ENCODE measurements at regions not wholly inside any gene's neighbourhood (a gene's known extent, or its start where the extent isn't known, plus 50 kb on each side); places are given as distances from the start of the nearest gene placed in this dataset.

GRCh38 chr15:39075311-39075710 is 505.6 kb upstream of the THBS1 start:
- H3K9me3 ChIP-seq (replicated peaks; ENCODE audit: insufficient read depth, low read length) = no peaks in the 10 kb centered on the region
- TF ChIP-seq EZH2phosphoT487 (IDR thresholded peaks at IDR 0.05; ENCODE audit: low read length) = no peak
- no peak for TF ChIP-seq CTCF (IDR thresholded peaks at IDR 0.05; ENCODE audit: low read length)
- no peak for TF ChIP-seq EZH2 (optimal IDR thresholded peaks at IDR 0.05; ENCODE audit: low read depth, low read length)
- H3F3A ChIP-seq (ENCODE audit: insufficient read depth, low read length) = no peaks in the 10 kb centered on the region
- no peak for DNase-seq
- H3K4me3 ChIP-seq (ENCODE audit: low read length) = no peak overlapping the region
- no peak overlapping the region for H3K9ac ChIP-seq (ENCODE audit: low read length)
- no peaks in the 10 kb centered on the region for H4K20me1 ChIP-seq (ENCODE audit: insufficient read depth, low read length)
- H3K27ac ChIP-seq (ENCODE audit: low read length) = no peak overlapping the region
- no peaks in the 10 kb centered on the region for H3K9me2 ChIP-seq (replicated peaks; ENCODE audit: insufficient read depth, low read length)
- H3K4me2 ChIP-seq (ENCODE audit: low read depth, low read length) = no peak overlapping the region
- no peak overlapping the region for H2AFZ ChIP-seq (ENCODE audit: low read length)
- no peaks in the 10 kb centered on the region for H3K79me2 ChIP-seq (ENCODE audit: low read length)
- no peaks in the 10 kb centered on the region for H3K4me1 ChIP-seq (ENCODE audit: low read length)
- no peaks in the 10 kb centered on the region for H3K36me3 ChIP-seq (replicated peaks; ENCODE audit: insufficient read depth, low read length)
- H3K27me3 ChIP-seq (replicated peaks; ENCODE audit: insufficient read depth, low read length) = no peaks in the 10 kb centered on the region

- H3F3A ChIP-seq (ENCODE audit: insufficient read depth, low read length) = no peaks in the 10 kb centered on the region
- no peaks in the 10 kb centered on the region for H3K27me3 ChIP-seq (replicated peaks; ENCODE audit: insufficient read depth, low read length)
- DNase-seq = no peak
- no peaks in the 10 kb centered on the region for H3K9me2 ChIP-seq (replicated peaks; ENCODE audit: insufficient read depth, low read length)
- H3K36me3 ChIP-seq (replicated peaks; ENCODE audit: insufficient read depth, low read length) = no peaks in the 10 kb centered on the region
- H3K4me2 ChIP-seq (ENCODE audit: low read depth, low read length) = no peak overlapping the region
- H2AFZ ChIP-seq (ENCODE audit: low read length) = no peak overlapping the region
- no peaks in the 10 kb centered on the region for H3K4me1 ChIP-seq (ENCODE audit: low read length)
- no peak overlapping the region for H3K9ac ChIP-seq (ENCODE audit: low read length)
- H3K27ac ChIP-seq (ENCODE audit: low read length) = no peak overlapping the region
- H3K79me2 ChIP-seq (ENCODE audit: low read length) = no peaks in the 10 kb centered on the region
- no peak overlapping the region for H3K4me3 ChIP-seq (ENCODE audit: low read length)
- no peaks in the 10 kb centered on the region for H4K20me1 ChIP-seq (ENCODE audit: insufficient read depth, low read length)
- TF ChIP-seq EZH2 (optimal IDR thresholded peaks at IDR 0.05; ENCODE audit: low read depth, low read length) = no peak
- no peaks in the 10 kb centered on the region for H3K9me3 ChIP-seq (replicated peaks; ENCODE audit: insufficient read depth, low read length)
These were observed 505.0 kb upstream of the THBS1 start for GRCh38 chr15:39075756-39076341.

- Histone ChIP-seq H3K9me2 (replicated peaks; ENCODE audit: insufficient read depth, low read length) (no peaks in the 10 kb centered on the region), H3K36me3 (replicated peaks; ENCODE audit: insufficient read depth, low read length) (no peaks in the 10 kb centered on the region), H4K20me1 (ENCODE audit: insufficient read depth, low read length) (no peaks in the 10 kb centered on the region), H3K9me3 (replicated peaks; ENCODE audit: insufficient read depth, low read length) (no peaks in the 10 kb centered on the region), H3K27ac (ENCODE audit: low read length) (no peak overlapping the region), H3K4me2 (ENCODE audit: low read depth, low read length) (no peak overlapping the region), H3K79me2 (ENCODE audit: low read length) (no peaks in the 10 kb centered on the region), H3K4me1 (ENCODE audit: low read length) (no peaks in the 10 kb centered on the region), H3K27me3 (replicated peaks; ENCODE audit: insufficient read depth, low read length) (no peaks in the 10 kb centered on the region), H3F3A (ENCODE audit: insufficient read depth, low read length) (no peaks in the 10 kb centered on the region), H3K4me3 (ENCODE audit: low read length) (no peak overlapping the region), H3K9ac (ENCODE audit: low read length) (no peak overlapping the region), H2AFZ (ENCODE audit: low read length) (no peak overlapping the region)
- DNase-seq = no peak
- TF ChIP-seq EZH2phosphoT487 (IDR thresholded peaks at IDR 0.05; ENCODE audit: low read length) (no peak), EZH2 (optimal IDR thresholded peaks at IDR 0.05; ENCODE audit: low read depth, low read length) (no peak), CTCF (IDR thresholded peaks at IDR 0.05; ENCODE audit: low read length) (no peak)
These were observed 502.9 kb upstream of the THBS1 start for GRCh38 chr15:39078026-39078425.

GRCh38 chr15:39079296-39079847 is 501.5 kb upstream of the THBS1 start:
- TF ChIP-seq CTCF (IDR thresholded peaks at IDR 0.05; ENCODE audit: low read length) (no peak), EZH2 (optimal IDR thresholded peaks at IDR 0.05; ENCODE audit: low read depth, low read length) (no peak), EZH2phosphoT487 (IDR thresholded peaks at IDR 0.05; ENCODE audit: low read length) (no peak)
- no peaks in the 10 kb centered on the region for H3K27me3 ChIP-seq (replicated peaks; ENCODE audit: insufficient read depth, low read length)
- H3K4me1 ChIP-seq (ENCODE audit: low read length) = no peaks in the 10 kb centered on the region
- no peaks in the 10 kb centered on the region for H3K36me3 ChIP-seq (replicated peaks; ENCODE audit: insufficient read depth, low read length)
- no peaks in the 10 kb centered on the region for H3K79me2 ChIP-seq (ENCODE audit: low read length)
- no peaks in the 10 kb centered on the region for H3F3A ChIP-seq (ENCODE audit: insufficient read depth, low read length)
- no peak for DNase-seq
- H3K27ac ChIP-seq (ENCODE audit: low read length) = no peak overlapping the region
- H2AFZ ChIP-seq (ENCODE audit: low read length) = no peak overlapping the region
- no peak overlapping the region for H3K9ac ChIP-seq (ENCODE audit: low read length)
- no peaks in the 10 kb centered on the region for H3K9me3 ChIP-seq (replicated peaks; ENCODE audit: insufficient read depth, low read length)
- H4K20me1 ChIP-seq (ENCODE audit: insufficient read depth, low read length) = no peaks in the 10 kb centered on the region
- H3K9me2 ChIP-seq (replicated peaks; ENCODE audit: insufficient read depth, low read length) = no peaks in the 10 kb centered on the region
- no peak overlapping the region for H3K4me3 ChIP-seq (ENCODE audit: low read length)
- H3K4me2 ChIP-seq (ENCODE audit: low read depth, low read length) = no peak overlapping the region

Measured in MM.1S (cell line).